ENCODE measurements at regions not wholly inside any gene's neighbourhood (a gene's known extent, or its start where the extent isn't known, plus 50 kb on each side); places are given as distances from the start of the nearest gene placed in this dataset.
A peak's percentile ranks its signal among the peaks of the same experiment; 100 is the strongest.

DNA sequence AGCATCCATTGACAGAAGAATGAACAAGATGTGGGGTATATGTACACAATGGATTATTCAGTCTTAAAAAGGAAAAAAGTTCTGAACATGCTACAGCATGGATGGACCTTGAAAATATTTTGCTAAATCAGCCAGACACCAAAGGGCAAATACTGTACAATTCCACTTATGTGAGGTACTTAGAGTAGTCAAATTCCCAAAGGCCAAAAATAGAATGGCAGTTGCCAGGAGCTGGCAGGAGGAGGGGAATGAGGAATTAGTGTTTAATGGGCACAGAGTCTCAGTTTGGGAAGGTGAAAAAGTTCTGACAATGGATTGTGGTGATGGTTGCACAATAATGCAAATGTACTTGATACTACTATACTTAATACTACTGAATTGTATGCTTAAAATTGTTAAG is 193.2 kb downstream of the MBD2 start:
- DNase-seq: no peak
- in situ Hi-C loops (cut with HindIII; ENCODE audit: low pct_ligation_motif_present, low pct_unique_long_range_greater_than_20kb, low sequenced_read_pairs): no loop called here

DNA sequence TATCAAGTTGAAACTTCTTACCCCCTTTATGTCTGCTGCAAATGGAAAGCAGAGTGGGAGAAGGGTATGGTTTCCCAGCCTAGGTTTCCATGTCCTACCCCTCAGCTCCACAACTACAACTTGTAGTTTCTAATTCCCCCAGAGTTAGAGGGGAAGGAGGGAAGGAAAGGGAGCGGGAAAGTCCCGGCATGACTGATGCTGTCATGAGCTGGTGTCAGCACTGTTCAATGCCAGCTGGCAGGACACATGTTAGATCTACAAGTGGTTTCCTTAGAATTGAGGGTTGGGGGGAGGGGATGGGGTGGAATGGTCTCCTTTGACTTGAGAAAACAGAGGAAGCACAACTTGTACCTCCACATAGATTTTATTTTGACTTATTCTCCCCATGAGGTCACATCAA is 194.0 kb downstream of the MBD2 start:
- DNase-seq: no peak
- in situ Hi-C loops (cut with HindIII; ENCODE audit: low pct_ligation_motif_present, low pct_unique_long_range_greater_than_20kb, low sequenced_read_pairs): no loop called here

DNA sequence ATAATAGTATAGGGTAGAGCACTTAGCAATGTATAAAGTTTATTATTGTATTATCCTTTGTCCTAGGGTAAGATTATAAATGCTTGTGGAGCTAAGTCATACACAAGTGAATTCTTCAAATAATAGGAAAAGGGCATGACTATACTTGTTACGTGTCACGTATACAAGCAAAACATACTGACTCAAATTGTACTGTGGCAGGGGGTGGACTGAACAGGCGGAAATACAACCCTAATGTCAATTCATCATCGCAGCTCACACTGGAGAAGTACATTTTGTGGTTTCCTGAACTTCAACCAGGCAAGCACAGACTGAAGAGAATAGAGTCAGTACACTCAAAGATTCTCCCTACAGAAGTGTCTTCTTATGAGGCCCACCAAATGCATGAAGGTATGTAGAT is 201.0 kb downstream of the MBD2 start:
- in situ Hi-C loops (cut with HindIII; ENCODE audit: low pct_ligation_motif_present, low pct_unique_long_range_greater_than_20kb, low sequenced_read_pairs): no loop called here

DNA sequence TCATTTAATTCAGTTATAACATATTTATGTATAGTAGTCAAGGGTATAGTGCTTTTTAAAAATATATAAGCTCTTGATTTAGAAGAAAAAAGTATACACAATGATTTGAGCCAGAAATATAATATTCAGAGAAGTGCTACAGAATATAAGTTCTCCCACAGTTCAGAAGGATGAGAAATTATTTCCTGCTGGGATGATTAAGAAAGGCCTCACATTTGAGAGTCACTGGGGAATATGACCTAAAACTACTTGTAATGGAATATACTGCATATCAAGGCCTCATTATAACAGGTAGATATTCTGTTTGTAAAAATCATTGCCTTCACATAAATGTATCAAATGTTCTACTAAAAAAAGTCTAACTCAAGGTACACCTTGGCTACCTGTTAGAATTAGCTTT is 203.5 kb downstream of the MBD2 start:
- no peak for DNase-seq
- in situ Hi-C loops (cut with HindIII; ENCODE audit: low pct_ligation_motif_present, low pct_unique_long_range_greater_than_20kb, low sequenced_read_pairs): no loop called here

More for the DNA sequence above, 201.0 kb downstream of the MBD2 start:
- DNase-seq: no peak

DNA sequence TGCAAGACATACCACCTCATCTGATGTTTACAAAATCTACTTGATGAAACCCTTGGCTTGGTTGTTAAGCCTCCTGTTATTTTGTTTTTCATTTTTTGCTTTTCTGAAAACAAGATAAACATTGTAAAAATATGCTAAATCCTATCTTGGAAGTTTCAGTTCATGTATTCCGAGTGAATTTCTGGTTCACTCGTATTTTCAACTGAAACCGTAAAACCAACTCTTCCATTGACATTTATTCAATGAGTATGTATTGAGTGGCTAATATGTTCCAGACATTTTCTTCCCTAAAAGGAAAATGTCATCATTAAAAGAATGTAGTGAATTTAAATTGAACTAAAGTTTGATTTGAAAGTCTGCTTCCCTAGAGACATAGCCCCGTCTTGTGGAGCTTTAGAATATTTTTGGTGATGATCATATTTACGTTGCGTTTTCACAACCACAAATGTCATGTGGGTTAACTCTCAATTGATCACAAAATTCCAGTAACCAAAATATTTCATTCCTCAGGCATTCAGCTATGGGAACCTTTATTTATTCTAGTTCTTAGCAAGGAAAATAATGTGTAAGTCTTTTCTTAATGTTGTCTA is 204.2 kb downstream of the MBD2 start:
- no peak for DNase-seq
- in situ Hi-C loops (cut with HindIII; ENCODE audit: low pct_ligation_motif_present, low pct_unique_long_range_greater_than_20kb, low sequenced_read_pairs): no loop called here

DNA sequence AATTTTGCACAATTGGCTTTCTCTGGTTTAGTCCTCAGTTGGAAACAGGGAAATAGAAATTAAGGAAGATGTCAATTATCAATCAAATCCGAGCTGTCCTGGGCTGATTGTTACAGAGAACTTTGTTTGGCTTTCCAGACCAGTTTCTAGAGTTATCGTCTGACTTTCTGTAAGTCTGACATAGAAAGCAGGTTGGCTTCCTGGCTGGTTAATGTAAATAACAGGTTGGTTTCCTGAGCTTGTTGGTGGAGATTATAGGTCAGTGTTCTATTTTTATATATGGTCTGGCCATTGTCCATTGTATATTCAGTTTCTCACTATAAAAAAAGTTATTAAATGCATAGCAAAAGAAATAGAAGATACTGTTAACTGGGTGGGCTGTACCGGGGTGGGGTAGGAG is 204.8 kb downstream of the MBD2 start:
- in situ Hi-C loops (cut with HindIII; ENCODE audit: low pct_ligation_motif_present, low pct_unique_long_range_greater_than_20kb, low sequenced_read_pairs): no loop called here
- no peak for DNase-seq

DNA sequence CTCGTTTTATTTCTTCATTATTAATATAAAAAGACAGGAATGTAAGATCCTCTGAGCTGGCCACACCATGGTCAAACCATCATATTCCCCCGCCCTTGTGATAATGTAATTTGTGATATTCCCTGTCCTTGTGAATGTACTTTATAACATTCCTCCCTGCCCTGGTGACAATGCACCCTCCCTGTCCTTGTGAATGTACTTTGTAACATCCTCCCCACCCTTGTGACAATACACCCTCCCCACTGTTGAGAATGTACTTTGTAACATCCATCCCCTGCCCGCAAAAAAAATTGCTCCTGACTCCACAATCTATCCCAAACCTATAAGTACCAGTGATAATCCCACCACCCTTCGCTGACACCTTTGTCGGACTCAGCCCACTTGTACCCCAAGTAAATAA is 211.0 kb downstream of the MBD2 start:
- in situ Hi-C loops (cut with HindIII; ENCODE audit: low pct_ligation_motif_present, low pct_unique_long_range_greater_than_20kb, low sequenced_read_pairs): no loop called here
- no peak for DNase-seq

DNA sequence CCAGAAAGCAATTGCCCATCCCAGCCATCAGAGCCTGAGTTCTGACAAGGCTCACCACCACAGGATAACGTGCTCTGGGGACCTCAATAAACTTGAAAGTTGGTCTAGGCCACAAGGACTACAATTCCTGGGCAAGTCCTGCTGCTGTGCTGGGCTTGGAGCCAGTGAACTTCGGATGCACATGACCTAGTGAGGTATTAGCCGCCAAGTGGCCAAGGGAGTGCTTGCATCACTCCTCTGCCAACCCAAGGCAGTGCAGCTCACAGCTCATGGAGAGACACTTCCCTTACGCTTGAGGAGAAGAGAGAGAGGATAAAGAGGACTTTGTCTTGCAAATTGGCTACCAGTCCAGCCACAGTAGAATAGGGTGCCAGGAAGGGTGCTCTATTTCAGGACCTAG is 219.6 kb downstream of the MBD2 start:
- peak; percentile 24 for DNase-seq
- in situ Hi-C loops (cut with HindIII; ENCODE audit: low pct_ligation_motif_present, low pct_unique_long_range_greater_than_20kb, low sequenced_read_pairs): no loop called here

DNA sequence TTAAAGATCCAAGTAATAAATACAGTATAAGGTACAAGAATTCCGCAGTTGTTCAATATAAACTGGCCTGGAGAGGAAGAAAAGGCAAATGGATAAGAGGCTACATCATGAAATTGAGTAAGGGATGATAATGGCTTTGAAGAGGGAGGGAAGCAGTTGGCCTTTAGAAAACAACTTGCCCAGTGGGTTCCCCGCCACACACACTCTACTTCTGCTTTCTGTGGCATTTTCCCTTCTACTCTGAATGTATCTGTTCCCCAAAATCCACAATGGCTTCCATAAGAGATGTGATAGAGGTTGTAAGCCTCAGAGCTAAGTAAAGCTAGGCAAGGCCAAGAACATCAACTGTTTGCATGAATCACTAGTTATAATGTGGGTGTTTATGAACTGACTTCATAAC is 221.3 kb downstream of the MBD2 start:
- in situ Hi-C loops (cut with HindIII; ENCODE audit: low pct_ligation_motif_present, low pct_unique_long_range_greater_than_20kb, low sequenced_read_pairs): no loop called here
- no peak for DNase-seq

DNA sequence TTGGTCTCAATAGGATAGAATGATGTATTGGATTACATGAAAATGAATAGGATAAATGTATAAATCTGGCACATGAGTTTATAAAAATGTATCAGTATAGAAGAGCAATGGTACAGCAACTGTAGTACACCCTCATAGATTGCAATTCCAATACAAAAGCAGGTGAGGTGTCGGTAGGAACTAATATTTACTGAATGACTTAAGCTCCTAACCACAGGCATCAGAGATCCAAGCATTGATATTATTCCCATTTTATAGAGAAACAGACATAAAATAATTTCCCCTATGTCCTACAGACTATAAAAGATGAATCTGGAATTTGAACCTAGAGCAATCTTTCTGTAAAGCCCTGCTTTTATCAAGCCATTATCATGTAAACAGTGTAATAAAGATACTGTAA is 227.4 kb downstream of the MBD2 start:
- DNase-seq: no peak
- in situ Hi-C loops (cut with HindIII; ENCODE audit: low pct_ligation_motif_present, low pct_unique_long_range_greater_than_20kb, low sequenced_read_pairs): no loop called here

DNA sequence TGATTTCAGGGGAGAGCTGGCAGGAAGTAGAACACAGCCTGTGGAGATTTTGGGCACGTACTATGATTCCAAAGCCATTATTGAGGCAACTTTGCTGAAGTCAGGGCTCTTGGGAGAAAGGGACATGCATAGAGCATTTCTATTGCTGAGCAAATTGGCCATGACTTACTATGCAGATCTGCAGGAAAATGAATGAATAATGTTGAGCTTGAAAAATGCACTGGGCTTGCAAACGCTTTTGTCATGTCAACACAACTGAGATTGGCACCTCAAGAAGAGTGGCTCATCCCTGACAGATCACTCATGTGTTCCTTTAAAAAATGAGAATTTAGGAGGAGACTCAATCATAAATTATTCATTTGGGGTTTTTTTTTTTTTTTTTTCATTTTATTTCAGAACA is 230.5 kb downstream of the MBD2 start:
- in situ Hi-C loops (cut with HindIII; ENCODE audit: low pct_ligation_motif_present, low pct_unique_long_range_greater_than_20kb, low sequenced_read_pairs): no loop called here

DNA sequence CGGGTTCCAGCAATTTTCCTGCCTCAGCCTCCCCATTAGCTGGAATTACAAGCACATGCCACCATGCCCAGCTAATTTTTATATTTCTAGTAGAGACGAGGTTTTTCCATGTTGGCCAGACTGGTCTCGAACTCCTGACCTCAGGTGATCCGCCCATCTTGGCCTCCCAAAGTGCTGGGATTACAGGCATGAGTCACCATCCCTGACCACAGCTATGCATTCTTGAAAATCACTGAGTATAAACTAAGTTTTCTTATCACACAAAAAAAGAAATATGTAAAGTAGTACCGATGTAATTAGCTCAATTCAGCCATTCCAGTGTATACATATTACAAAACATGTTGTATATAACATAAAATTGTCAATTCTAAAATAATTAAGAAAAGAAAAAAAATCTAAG is 232.7 kb downstream of the MBD2 start:
- in situ Hi-C loops (cut with HindIII; ENCODE audit: low pct_ligation_motif_present, low pct_unique_long_range_greater_than_20kb, low sequenced_read_pairs): no loop called here
- DNase-seq: peak; percentile 41

More for the DNA sequence above, 230.5 kb downstream of the MBD2 start:
- DNase-seq: no peak

DNA sequence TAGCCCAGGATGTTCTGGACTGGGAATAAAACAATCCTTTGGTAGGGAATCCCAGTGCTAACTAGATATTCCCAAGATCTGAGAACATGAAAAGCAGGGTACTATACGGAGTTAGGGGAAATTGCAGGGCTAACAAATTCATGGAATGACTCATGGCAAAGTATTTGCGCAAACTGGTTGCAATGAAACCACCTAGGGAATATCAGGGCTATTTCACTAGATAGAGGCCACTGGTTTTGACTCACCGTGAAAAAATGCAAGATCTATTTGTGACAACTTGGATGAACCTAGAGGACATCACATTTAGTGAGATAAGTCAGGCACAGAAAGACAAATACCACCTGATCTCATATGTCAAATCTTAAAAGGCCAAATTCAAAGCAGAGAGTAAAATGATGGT is 233.3 kb downstream of the MBD2 start:
- in situ Hi-C loops (cut with HindIII; ENCODE audit: low pct_ligation_motif_present, low pct_unique_long_range_greater_than_20kb, low sequenced_read_pairs): no loop called here
- DNase-seq: peak; percentile 88

DNA sequence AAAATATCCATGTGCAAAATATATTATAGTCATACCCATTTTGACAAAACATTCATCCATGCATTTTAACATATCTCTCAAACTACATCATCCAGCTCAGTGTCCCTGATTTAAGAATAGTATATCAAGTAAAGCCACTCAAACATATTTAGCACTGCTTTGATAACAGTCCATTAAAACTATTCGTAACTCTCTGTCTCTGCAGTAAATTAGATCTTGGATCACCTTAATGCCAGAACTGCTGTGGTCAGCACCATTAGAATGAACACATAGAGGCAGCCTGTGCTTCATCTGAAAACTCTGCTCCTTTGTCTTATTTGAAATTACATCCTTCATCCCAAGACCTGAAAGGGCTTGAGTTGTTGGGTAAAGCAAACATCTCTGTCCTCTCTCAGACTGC is 234.0 kb downstream of the MBD2 start:
- no peak for DNase-seq
- in situ Hi-C loops (cut with HindIII; ENCODE audit: low pct_ligation_motif_present, low pct_unique_long_range_greater_than_20kb, low sequenced_read_pairs): no loop called here

DNA sequence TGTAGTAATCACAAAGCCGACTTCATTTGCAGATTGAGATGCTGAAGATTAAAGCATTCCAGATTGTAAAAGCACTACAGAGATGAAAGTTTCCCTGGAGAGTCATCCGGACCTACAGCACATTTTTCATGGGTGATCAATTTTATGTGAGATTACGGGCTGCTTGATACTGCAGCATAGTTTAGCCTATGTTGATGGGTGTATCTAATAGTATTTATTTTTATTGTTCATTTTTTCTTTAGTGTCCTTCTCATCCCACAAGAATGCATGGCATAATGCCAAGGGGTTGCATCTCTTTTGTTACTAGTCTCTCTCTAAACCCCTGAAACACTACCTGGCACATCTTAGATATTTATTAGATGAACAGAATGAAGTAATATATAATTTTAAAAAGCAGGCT is 240.4 kb downstream of the MBD2 start:
- in situ Hi-C loops (cut with HindIII; ENCODE audit: low pct_ligation_motif_present, low pct_unique_long_range_greater_than_20kb, low sequenced_read_pairs): no loop called here

DNA sequence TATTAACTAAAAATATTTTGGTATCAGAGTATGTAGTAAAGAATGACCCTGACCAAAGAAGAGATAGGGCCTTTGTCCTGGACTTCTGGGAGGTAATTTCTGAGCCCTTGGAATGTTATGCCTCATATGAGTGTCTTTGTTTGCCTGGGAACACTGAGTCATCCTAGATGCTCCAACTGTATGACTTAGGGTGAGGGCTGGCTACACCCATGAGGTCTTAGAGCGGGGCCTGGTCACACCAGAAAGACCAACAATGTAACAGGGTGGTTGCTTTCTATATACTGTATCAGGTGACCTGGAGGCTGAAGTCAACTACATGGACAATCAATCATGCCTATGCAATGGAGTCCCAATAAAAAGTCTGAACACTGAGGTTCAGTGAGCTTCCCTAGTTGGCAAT is 253.1 kb downstream of the MBD2 start:
- in situ Hi-C loops (cut with HindIII; ENCODE audit: low pct_ligation_motif_present, low pct_unique_long_range_greater_than_20kb, low sequenced_read_pairs): no loop called here
- no peak for DNase-seq

More for the DNA sequence above, 240.4 kb downstream of the MBD2 start:
- DNase-seq: no peak

DNA sequence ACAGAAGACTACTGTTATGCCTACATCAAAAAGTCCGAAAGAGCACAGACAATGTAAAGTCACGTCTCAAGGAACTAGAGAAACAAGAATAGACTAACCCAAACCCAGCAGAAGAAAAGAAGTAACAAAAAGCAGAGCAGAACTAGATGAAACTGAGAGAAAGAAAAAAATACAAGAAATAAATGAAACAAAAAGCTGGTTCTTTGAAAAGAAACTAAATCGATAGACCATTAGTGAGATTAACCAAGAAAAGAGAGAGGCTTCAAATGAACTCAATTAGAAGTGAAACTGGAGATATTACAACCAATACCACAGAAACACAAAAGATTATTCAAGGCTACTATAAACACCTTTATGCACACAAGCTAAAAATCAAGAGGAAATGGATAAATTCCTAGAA is 271.8 kb downstream of the MBD2 start:
- in situ Hi-C loops (cut with HindIII; ENCODE audit: low pct_ligation_motif_present, low pct_unique_long_range_greater_than_20kb, low sequenced_read_pairs): no loop called here
- no peak for DNase-seq

DNA sequence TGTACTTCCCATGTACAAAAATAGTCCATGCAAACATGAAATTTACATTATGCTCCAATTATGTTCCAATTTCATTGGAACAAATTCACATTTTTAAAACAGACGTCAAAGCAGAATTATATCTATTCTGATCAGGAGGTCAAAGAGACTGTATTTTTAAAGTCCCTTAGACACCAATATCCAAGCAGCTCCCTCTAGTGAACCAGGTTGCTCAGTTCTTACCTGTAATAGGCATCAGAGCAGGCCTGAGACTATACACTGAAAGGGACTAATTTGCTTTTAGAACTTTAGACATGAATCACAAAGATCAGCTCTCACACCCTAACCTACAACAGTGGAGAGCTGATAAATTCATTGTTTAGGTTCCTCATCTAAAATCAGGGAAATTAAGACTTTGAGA is 273.9 kb downstream of the MBD2 start:
- in situ Hi-C loops (cut with HindIII; ENCODE audit: low pct_ligation_motif_present, low pct_unique_long_range_greater_than_20kb, low sequenced_read_pairs): no loop called here

DNA sequence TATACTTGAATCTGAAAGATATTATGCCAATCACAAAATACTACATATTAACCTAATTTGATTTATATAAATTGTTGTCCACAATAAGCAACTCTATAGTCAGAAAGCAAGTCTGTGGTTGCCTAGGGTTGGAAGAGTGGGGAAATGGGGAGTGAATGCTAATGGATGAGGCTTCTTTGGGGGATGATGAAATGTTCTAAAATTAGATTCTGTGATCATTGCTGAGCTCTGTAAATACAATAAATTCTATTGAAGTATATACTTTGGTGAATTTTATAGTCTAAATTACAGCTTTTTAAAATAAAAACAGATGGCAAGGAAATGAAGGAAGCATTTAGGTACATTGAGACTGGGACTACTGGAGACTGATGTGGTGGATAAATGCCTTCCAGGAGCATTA is 275.5 kb downstream of the MBD2 start:
- in situ Hi-C loops (cut with HindIII; ENCODE audit: low pct_ligation_motif_present, low pct_unique_long_range_greater_than_20kb, low sequenced_read_pairs): no loop called here
- DNase-seq: no peak

More for the DNA sequence above, 273.9 kb downstream of the MBD2 start:
- no peak for DNase-seq

DNA sequence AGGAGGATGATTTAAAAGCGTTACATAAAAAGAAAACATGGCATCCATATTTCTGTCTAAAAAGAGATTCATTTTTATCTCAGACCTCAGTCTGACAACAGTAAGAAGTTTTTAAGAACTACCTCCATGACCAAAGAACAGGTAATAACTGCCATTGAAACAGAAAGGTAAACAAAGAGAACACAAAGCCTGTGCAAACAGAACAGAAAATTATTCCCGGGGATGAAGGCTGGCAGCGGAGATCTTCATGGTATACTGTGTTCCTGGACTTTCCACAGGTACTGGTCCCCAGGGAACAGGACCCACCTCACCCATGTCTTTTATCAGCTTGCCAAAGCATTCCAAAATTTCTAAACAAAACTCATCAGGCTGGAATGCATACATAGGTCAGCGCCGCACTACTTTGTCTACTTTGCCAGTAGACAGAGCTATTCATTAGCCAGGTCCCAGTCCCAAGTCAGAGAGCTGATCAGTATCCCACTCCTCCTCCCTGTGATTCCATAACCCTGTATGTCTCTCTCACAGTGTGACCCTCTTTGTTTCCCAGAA is 277.3 kb downstream of the MBD2 start:
- DNase-seq: peak; percentile 71
- in situ Hi-C loops (cut with HindIII; ENCODE audit: low pct_ligation_motif_present, low pct_unique_long_range_greater_than_20kb, low sequenced_read_pairs): no loop called here

DNA sequence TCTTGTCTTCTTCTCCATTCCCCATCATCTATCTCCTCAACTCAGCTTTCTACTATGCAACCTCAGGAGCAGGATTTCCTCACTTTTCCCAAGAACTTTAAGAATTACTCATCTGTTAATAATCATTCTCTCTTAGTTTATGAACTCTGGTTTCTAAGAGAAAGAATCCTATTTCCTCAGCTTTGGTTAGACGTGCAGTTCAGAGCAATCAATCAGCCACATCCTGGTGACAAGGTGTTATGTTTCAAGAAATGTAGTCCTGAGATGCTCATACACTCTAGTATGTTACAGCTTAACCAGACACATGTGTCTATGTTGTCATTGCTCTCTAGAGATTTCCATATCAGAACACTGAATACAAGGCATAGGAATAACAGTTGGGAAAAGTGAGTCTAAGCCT is 277.9 kb downstream of the MBD2 start:
- in situ Hi-C loops (cut with HindIII; ENCODE audit: low pct_ligation_motif_present, low pct_unique_long_range_greater_than_20kb, low sequenced_read_pairs): no loop called here

More for the DNA sequence above, 277.9 kb downstream of the MBD2 start:
- peak; percentile 68 for DNase-seq
